ENCODE measurements at regions not wholly inside any gene's neighbourhood (a gene's known extent, or its start where the extent isn't known, plus 50 kb on each side); places are given as distances from the start of the nearest gene placed in this dataset.

DNA sequence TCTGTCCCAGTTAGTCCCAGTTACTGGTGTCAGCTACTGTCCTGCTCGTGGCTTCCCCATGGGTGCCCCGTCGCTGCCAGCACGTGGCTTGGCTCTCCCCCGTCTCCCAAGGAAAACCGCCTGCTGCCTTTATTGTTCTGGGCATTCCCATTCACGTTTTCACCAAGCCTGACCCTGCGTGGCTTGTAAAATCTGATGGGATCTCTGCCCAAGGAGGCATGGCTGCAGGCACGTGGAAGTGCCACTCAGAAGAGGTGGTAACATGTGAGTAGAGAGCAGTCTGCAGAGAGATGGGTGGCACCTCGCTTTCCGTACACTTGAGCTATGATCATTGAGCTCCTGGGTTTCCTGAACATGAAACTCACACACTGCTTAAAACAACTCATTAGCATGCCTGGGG lies 429.2 kb upstream of the KLF4 start:
- no peak for DNase-seq (ENCODE audit: low spot score)
- in situ Hi-C loops (cut with MboI; ENCODE audit: low pct_unique_long_range_greater_than_20kb, low sequenced_read_pairs, unreplicated experiment) = no loop called here
- TF ChIP-seq, protein P1, sequence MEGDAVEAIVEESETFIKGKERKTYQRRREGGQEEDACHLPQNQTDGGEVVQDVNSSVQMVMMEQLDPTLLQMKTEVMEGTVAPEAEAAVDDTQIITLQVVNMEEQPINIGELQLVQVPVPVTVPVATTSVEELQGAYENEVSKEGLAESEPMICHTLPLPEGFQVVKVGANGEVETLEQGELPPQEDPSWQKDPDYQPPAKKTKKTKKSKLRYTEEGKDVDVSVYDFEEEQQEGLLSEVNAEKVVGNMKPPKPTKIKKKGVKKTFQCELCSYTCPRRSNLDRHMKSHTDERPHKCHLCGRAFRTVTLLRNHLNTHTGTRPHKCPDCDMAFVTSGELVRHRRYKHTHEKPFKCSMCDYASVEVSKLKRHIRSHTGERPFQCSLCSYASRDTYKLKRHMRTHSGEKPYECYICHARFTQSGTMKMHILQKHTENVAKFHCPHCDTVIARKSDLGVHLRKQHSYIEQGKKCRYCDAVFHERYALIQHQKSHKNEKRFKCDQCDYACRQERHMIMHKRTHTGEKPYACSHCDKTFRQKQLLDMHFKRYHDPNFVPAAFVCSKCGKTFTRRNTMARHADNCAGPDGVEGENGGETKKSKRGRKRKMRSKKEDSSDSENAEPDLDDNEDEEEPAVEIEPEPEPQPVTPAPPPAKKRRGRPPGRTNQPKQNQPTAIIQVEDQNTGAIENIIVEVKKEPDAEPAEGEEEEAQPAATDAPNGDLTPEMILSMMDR (IDR thresholded peaks at IDR 0.05; ENCODE audit: extremely low read depth, insufficient read depth, missing control alignments) = no peak

DNA sequence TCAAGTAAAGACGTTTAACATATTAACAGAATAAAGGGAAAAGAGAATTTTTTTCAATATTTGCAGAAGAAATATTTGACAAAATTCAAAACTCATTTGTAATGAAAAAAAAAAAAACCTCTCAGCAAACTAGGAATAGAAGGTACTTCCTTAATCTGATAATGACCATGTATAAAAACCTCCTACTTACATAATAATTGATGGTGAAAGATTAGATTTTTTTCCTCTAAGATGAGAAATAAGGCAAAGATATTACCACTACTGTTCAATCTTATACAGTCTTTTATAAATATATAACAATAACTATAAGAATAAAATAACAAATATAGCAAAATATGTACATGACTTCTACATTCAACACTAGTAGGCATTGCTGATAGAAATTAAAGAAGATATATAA lies 424.6 kb upstream of the KLF4 start:
- TF ChIP-seq, protein P1 (IDR thresholded peaks at IDR 0.05; ENCODE audit: extremely low read depth, insufficient read depth, missing control alignments) = no peak
- DNase-seq (ENCODE audit: low spot score) = no peak
- in situ Hi-C loops (cut with MboI; ENCODE audit: low pct_unique_long_range_greater_than_20kb, low sequenced_read_pairs, unreplicated experiment) = no loop called here

DNA sequence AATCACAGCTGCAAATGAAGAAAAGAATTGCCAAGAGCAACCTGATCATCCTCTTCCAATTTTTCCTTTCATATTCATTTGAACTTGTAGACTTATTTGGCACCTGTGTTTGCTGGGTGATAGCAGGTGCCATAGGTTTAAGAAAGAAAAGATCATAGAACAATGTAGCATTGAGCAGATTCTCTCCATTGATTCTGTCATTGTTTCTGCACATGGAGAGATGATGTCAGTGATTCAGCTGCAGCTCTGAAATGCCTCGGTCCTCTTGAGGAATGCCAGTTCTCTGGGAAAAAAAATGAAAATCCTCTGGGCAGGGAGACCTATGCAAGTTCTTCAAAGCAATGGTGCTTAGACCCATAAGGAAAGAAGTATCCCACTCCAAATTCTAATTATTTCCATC lies 418.1 kb upstream of the KLF4 start:
- TF ChIP-seq, protein P1 (IDR thresholded peaks at IDR 0.05; ENCODE audit: extremely low read depth, insufficient read depth, missing control alignments) = no peak
- DNase-seq (ENCODE audit: low spot score) = no peak
- in situ Hi-C loops (cut with MboI; ENCODE audit: low pct_unique_long_range_greater_than_20kb, low sequenced_read_pairs, unreplicated experiment) = no loop called here

DNA sequence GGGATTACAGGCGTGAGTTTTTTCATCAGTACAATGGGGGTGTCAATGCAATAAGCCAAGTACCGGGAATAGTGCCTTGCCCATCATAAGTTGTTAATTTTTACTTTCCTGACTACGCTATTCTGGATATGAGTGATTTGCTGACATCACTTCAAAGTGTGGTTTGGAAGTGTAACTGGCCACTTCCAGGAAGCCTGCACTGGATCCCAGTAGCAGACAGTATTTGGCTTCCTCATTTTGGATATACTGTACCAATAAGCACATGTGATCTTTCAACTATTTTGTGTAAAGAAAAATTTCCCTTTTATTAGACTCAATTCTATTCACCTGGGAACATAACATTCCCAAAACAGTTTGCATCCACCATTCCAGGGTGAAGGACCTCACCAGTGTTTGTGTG lies 417.7 kb upstream of the KLF4 start:
- no peak for DNase-seq (ENCODE audit: low spot score)
- TF ChIP-seq, protein P1 (IDR thresholded peaks at IDR 0.05; ENCODE audit: extremely low read depth, insufficient read depth, missing control alignments) = no peak
- in situ Hi-C loops (cut with MboI; ENCODE audit: low pct_unique_long_range_greater_than_20kb, low sequenced_read_pairs, unreplicated experiment) = no loop called here

DNA sequence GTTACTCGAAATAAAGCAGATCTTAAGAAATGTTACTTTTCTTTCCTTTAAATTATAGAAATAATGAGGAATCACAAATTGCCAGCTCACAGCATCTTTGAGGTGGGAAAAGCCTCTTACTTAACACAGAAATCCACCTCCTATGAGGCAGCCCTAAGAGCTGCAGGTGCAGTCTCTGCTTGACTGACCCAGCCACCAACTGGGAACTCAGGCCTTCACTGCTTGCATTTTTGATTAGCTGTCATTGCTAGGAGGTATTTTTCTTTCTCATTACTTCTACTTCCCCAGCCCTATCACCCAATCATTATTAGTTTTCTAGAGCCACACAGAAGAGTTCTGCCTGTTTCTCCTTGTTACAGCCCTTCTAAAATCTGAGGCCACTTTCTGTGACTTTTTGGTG lies 416.5 kb upstream of the KLF4 start:
- in situ Hi-C loops (cut with MboI; ENCODE audit: low pct_unique_long_range_greater_than_20kb, low sequenced_read_pairs, unreplicated experiment) = no loop called here
- no peak for DNase-seq (ENCODE audit: low spot score)
- TF ChIP-seq, protein P1 (IDR thresholded peaks at IDR 0.05; ENCODE audit: extremely low read depth, insufficient read depth, missing control alignments) = no peak

DNA sequence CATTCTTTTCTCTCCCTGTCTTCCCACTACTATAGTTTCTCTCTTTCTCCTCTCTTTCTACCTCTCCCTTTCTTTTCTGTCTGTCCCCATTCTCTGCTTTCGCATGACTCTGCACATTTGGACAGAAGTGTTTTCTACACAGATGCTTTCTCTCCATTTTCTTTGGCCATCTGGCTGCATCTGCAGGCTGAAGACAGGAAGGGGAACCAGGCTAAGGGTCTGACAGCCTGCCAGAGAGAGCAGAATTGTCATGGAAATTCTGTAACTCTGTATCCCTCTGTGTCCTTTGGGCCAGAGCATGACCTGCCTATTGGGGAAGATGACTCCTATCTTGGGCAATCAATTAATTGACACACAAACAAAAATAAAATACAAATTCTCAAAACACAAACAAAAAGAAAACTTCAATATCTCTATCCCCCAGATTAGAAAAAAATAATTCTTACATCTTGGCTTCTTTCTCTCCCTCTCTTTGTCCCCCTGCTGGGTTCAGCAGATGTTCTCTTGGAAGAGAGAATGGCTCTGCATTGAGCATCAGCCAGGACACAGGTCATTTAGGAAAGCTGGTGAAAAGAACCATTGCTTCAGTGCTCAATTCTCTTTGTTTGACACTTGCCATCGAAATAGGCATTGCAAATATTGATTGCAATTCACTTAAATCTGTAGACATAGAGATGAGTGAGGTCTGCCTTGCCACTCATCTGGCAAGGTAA lies 415.9 kb upstream of the KLF4 start:
- in situ Hi-C loops (cut with MboI; ENCODE audit: low pct_unique_long_range_greater_than_20kb, low sequenced_read_pairs, unreplicated experiment) = no loop called here
- TF ChIP-seq, protein P1 (IDR thresholded peaks at IDR 0.05; ENCODE audit: extremely low read depth, insufficient read depth, missing control alignments) = no peak
- no peak for DNase-seq (ENCODE audit: low spot score)
